Liver (tissue), 8 donors: ENCODE measurements at regions not wholly inside any gene's neighbourhood (a gene's known extent, or its start where the extent isn't known, plus 50 kb on each side); places are given as distances from the start of the nearest gene placed in this dataset.

Source experiments
- DNase-seq: peaks from one replicate; pipeline ENCODE4 v3.0.0-alpha.2; 2017; ENCODE audit warnings: low spot score
- H3K27ac ChIP-seq, 2 donors: one replicate each; pipeline ENCODE4 v1.7.0; 2013; ENCODE audit warnings: inconsistent platforms in 2 of 2, low read length in 2 of 2, control low read depth in 1 of 2, low read depth in 1 of 2, mild to moderate bottlenecking in 1 of 2
- H3K27me3 ChIP-seq, 4 donors: one replicate each; pipeline versions ENCODE4 v1.6.1 to v1.7.0; 2013; ENCODE audit warnings: low read length in 3 of 4, inconsistent platforms in 1 of 4, mild to moderate bottlenecking in 1 of 4, moderate library complexity in 1 of 4; ENCODE audit not compliant: control insufficient read depth in 4 of 4, insufficient read depth in 4 of 4
- H3K36me3 ChIP-seq, 4 donors: one replicate each; pipeline versions ENCODE4 v1.6.1 to v1.7.0; 2013; ENCODE audit warnings: low read length in 3 of 4, mild to moderate bottlenecking in 3 of 4, low read depth in 1 of 4, moderate library complexity in 1 of 4; ENCODE audit not compliant: control insufficient read depth in 4 of 4, insufficient read depth in 3 of 4
- H3K4me1 ChIP-seq, 4 donors: one replicate each; pipeline versions ENCODE4 v1.6.1 to v1.7.0; 2013; ENCODE audit warnings: low read length in 3 of 4, mild to moderate bottlenecking in 3 of 4, moderate library complexity in 1 of 4; ENCODE audit not compliant: control insufficient read depth in 4 of 4, insufficient read depth in 4 of 4
- H3K4me3 ChIP-seq, 3 donors: one replicate each; pipeline versions ENCODE4 v1.6.1 to v1.7.0; 2013; ENCODE audit warnings: low read length in 3 of 3, control low read depth in 1 of 3, low read depth in 1 of 3, mild to moderate bottlenecking in 1 of 3
- H3K9ac ChIP-seq, 2 donors: one replicate each; pipeline ENCODE4 v1.7.0; 2013; ENCODE audit warnings: low read length in 2 of 2, mild to moderate bottlenecking in 2 of 2, moderate library complexity in 2 of 2, control low read depth in 1 of 2, low read depth in 1 of 2
- H3K9me3 ChIP-seq, 4 donors: one replicate each; pipeline versions ENCODE4 v1.6.1 to v1.7.0; 2013; ENCODE audit warnings: low read length in 3 of 4; ENCODE audit not compliant: control insufficient read depth in 4 of 4
- ATF3 ChIP-seq: IDR thresholded peaks from 2 replicates; pipeline ENCODE4 v1.6.1; 2016; ENCODE audit warnings: antibody characterized with exemption
- CTCF ChIP-seq: fragments of 150-350 bp; IDR thresholded peaks from 2 replicates; pipeline ENCODE4 v1.5.1; 2017; ENCODE audit warnings: improper control_type of control experiment, low read depth, low read length; ENCODE audit not compliant: missing input control
- EGR1 ChIP-seq, 2 donors: IDR thresholded peaks; 2 replicates each; pipeline ENCODE4 v1.6.1; 2016 to 2018; ENCODE audit warnings: antibody characterized with exemption in 2 of 2, low read depth in 2 of 2
- FOXA1 ChIP-seq: IDR thresholded peaks from 2 replicates; pipeline ENCODE4 v1.6.1; 2016; ENCODE audit warnings: antibody characterized with exemption
- FOXA2 ChIP-seq: IDR thresholded peaks from 2 replicates; pipeline ENCODE4 v1.6.1; 2016; ENCODE audit warnings: antibody characterized with exemption
- HNF4A ChIP-seq, 2 donors: conservative IDR thresholded peaks; 2 replicates each; pipeline ENCODE4 v1.6.1; 2016; ENCODE audit warnings: antibody characterized with exemption in 2 of 2, mild to moderate bottlenecking in 2 of 2
- NR2F2 ChIP-seq: IDR thresholded peaks from 2 replicates; pipeline ENCODE4 v1.6.1; 2016; ENCODE audit warnings: antibody characterized with exemption
- RAD21 ChIP-seq, 2 donors: IDR thresholded peaks; 2 replicates each; pipeline ENCODE4 v1.6.1; 2016; ENCODE audit warnings: antibody characterized with exemption in 2 of 2, mild to moderate bottlenecking in 2 of 2
- RXRA ChIP-seq, 2 donors: IDR thresholded peaks; 2 replicates each; pipeline ENCODE4 v1.6.1; 2017 to 2018; ENCODE audit warnings: antibody characterized with exemption in 2 of 2, mild to moderate bottlenecking in 1 of 2
- SP1 ChIP-seq: IDR thresholded peaks from 2 replicates; pipeline ENCODE4 v1.6.1; 2018; ENCODE audit warnings: antibody characterized with exemption, mild to moderate bottlenecking
- TAF1 ChIP-seq: conservative IDR thresholded peaks from 2 replicates; pipeline ENCODE4 v1.6.1; 2016; ENCODE audit warnings: antibody characterized with exemption, mild to moderate bottlenecking
- YY1 ChIP-seq: IDR thresholded peaks from 2 replicates; pipeline ENCODE4 v1.6.1; 2016; ENCODE audit warnings: antibody characterized with exemption, mild to moderate bottlenecking
- WGBS: extraction: QIAGEN DNeasy Blood & Tissue Kit; methylation state at CpG from one replicate; pipeline ENCODE4 v1.1.7; 2013; 5-methylcytosine and 5-hydroxymethylcytosine counted together
- TF ChIP-seq, protein P1 (sequence below): IDR thresholded peaks from 2 replicates; pipeline ENCODE4 v1.6.1; 2016; ENCODE audit warnings: antibody characterized with exemption
- donor health status: healthy.
- donor health status: healthy.
- donor health status: healthy.
- donor health status: healthy.
- donor health status: healthy.

DNA sequence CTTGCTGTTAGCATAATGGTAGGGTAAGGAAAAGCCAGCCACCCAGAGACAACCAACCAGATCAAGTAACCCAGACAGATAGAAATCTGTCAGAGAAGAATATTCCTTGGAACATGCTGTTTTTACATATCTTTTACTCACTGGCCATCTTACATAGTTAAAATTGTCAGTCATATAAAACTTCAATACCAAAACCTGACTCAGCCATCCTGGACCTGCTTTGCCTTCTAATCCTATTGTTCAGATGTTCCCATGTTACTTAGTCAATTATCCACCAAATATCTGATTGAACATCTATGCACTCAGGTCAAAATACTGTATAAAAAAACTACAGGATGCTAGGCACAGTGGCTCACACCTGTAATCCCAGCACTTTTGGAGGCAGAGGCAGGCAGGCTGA lies 466.5 kb upstream of the NRP1 start:
- Histone ChIP-seq H3K27ac (no peak overlapping the region), H3K27me3 (no peaks in the 10 kb centered on the region), H3K4me1 (peaks cover 2 to 9% (median 9%) of the 10 kb centered on the region in 4 donors), H3K36me3 (no peaks in the 10 kb centered on the region), H3K4me3 (no peak overlapping the region), H3K9ac (no peak overlapping the region), H3K9me3 (no peaks in the 10 kb centered on the region)
- DNase-seq = no peak
- no peak for TF ChIP-seq FOXA2
- TF ChIP-seq, protein P1, sequence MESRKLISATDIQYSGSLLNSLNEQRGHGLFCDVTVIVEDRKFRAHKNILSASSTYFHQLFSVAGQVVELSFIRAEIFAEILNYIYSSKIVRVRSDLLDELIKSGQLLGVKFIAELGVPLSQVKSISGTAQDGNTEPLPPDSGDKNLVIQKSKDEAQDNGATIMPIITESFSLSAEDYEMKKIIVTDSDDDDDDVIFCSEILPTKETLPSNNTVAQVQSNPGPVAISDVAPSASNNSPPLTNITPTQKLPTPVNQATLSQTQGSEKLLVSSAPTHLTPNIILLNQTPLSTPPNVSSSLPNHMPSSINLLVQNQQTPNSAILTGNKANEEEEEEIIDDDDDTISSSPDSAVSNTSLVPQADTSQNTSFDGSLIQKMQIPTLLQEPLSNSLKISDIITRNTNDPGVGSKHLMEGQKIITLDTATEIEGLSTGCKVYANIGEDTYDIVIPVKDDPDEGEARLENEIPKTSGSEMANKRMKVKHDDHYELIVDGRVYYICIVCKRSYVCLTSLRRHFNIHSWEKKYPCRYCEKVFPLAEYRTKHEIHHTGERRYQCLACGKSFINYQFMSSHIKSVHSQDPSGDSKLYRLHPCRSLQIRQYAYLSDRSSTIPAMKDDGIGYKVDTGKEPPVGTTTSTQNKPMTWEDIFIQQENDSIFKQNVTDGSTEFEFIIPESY = no peak
- no peak for TF ChIP-seq EGR1 (IDR thresholded peaks at IDR 0.05; ENCODE audit: low read depth in 2 of 2)
- TF ChIP-seq FOXA1 = no peak
- TF ChIP-seq CTCF = no peak
- TF ChIP-seq HNF4A (conservative IDR thresholded peaks at IDR 0.05) = no peak
- no peak for TF ChIP-seq TAF1

- no peak for TF ChIP-seq RAD21 (IDR thresholded peaks at IDR 0.05)
- TF ChIP-seq SP1 = no peak
- TF ChIP-seq TAF1 = no peak
- TF ChIP-seq ATF3 = no peak
- no peak for TF ChIP-seq RXRA (IDR thresholded peaks at IDR 0.05)
- TF ChIP-seq EGR1 (IDR thresholded peaks at IDR 0.05; ENCODE audit: low read depth in 2 of 2) = no peak
- no peak for TF ChIP-seq NR2F2
- TF ChIP-seq CTCF = no peak
- TF ChIP-seq YY1 = no peak
- no peaks in the 10 kb centered on the region for H3K36me3 ChIP-seq
- H3K27me3 ChIP-seq = no peaks in the 10 kb centered on the region
- H3K27ac ChIP-seq = no peak overlapping the region
- WGBS = 85% methylated on average over 5 of the region's 5 CpGs
- H3K4me1 ChIP-seq = peaks cover 2 to 9% (median 9%) of the 10 kb centered on the region in 4 donors
- no peak overlapping the region for H3K4me3 ChIP-seq
- H3K9me3 ChIP-seq = no peaks in the 10 kb centered on the region
- H3K9ac ChIP-seq = no peak overlapping the region
- no peak for DNase-seq
Observed at GRCh38 chr10:33800545-33800944, 466.1 kb upstream of the NRP1 start.

- no peaks in the 10 kb centered on the region for H3K27me3 ChIP-seq
- H3K4me1 ChIP-seq = peaks cover 2 to 9% (median 9%) of the 10 kb centered on the region in 4 donors
- no peaks in the 10 kb centered on the region for H3K9me3 ChIP-seq
- TF ChIP-seq, protein P1 = peak; percentile 8
- TF ChIP-seq CTCF = no peak
- no peak for DNase-seq
- H3K27ac ChIP-seq = no peak overlapping the region
- H3K36me3 ChIP-seq = no peaks in the 10 kb centered on the region
- H3K4me3 ChIP-seq = no peak overlapping the region
- 94% methylated on average over 5 of the region's 5 CpGs for WGBS
- no peak overlapping the region for H3K9ac ChIP-seq
Observed at GRCh38 chr10:33799944-33800323, 465.5 kb upstream of the NRP1 start.
